VCaP (cell line): ENCODE measurements at regions not wholly inside any gene's neighbourhood (a gene's known extent, or its start where the extent isn't known, plus 50 kb on each side); places are given as distances from the start of the nearest gene placed in this dataset.

Source experiments
- H3K27ac ChIP-seq: fragments of 450-650 bp; 2 replicates; pipeline ENCODE4 v1.5.1; 2017
- TF ChIP-seq, protein P1 (sequence below): fragments of 450-650 bp; conservative IDR thresholded peaks from 2 replicates; pipeline ENCODE4 v1.5.1; 2017; ENCODE audit warnings: mild to moderate bottlenecking, moderate library complexity

DNA sequence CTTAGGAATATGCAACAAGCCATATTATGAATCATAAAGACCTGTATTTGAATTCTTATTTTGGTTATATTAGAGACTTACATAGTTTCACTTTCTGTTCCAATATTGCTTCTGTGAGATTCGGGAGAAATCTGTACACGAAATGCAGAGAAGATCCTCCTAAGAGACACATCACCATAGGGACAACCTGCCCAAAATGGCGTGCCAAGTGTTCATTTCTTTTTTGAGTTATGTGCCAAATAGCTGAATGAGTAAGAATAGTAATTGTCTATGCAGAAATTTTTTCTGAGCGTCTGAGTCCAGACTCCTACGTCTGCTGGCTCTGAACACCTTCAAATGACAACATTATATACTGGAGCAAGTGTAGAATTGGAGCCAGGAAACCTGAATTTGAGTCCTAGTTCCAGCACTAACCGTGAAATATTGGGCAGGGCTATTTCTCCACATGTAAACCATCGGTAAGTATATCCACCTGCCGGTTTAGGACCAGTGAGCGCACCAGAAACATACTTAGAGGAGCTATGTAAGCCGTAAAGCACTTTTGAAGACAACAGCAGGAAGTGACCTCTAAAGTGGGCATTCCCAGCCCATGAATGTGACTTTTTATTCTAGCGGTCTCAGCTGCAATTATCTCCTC, 163.9 kb upstream of the DMRT1 start:
- TF ChIP-seq, protein P1, sequence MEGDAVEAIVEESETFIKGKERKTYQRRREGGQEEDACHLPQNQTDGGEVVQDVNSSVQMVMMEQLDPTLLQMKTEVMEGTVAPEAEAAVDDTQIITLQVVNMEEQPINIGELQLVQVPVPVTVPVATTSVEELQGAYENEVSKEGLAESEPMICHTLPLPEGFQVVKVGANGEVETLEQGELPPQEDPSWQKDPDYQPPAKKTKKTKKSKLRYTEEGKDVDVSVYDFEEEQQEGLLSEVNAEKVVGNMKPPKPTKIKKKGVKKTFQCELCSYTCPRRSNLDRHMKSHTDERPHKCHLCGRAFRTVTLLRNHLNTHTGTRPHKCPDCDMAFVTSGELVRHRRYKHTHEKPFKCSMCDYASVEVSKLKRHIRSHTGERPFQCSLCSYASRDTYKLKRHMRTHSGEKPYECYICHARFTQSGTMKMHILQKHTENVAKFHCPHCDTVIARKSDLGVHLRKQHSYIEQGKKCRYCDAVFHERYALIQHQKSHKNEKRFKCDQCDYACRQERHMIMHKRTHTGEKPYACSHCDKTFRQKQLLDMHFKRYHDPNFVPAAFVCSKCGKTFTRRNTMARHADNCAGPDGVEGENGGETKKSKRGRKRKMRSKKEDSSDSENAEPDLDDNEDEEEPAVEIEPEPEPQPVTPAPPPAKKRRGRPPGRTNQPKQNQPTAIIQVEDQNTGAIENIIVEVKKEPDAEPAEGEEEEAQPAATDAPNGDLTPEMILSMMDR = no peak
- H3K27ac ChIP-seq = no peak overlapping the region

GRCh38 chr9:678897-679296, 162.6 kb upstream of the DMRT1 start:
- TF ChIP-seq, protein P1 = no peak
- no peak overlapping the region for H3K27ac ChIP-seq

- TF ChIP-seq, protein P1 = no peak
- no peak overlapping the region for H3K27ac ChIP-seq
Measured at GRCh38 chr9:679462-679861, 162.0 kb upstream of the DMRT1 start.

- H3K27ac ChIP-seq = no peak overlapping the region
- TF ChIP-seq, protein P1 = no peak
Measured at GRCh38 chr9:680106-680505, 161.4 kb upstream of the DMRT1 start.

DNA sequence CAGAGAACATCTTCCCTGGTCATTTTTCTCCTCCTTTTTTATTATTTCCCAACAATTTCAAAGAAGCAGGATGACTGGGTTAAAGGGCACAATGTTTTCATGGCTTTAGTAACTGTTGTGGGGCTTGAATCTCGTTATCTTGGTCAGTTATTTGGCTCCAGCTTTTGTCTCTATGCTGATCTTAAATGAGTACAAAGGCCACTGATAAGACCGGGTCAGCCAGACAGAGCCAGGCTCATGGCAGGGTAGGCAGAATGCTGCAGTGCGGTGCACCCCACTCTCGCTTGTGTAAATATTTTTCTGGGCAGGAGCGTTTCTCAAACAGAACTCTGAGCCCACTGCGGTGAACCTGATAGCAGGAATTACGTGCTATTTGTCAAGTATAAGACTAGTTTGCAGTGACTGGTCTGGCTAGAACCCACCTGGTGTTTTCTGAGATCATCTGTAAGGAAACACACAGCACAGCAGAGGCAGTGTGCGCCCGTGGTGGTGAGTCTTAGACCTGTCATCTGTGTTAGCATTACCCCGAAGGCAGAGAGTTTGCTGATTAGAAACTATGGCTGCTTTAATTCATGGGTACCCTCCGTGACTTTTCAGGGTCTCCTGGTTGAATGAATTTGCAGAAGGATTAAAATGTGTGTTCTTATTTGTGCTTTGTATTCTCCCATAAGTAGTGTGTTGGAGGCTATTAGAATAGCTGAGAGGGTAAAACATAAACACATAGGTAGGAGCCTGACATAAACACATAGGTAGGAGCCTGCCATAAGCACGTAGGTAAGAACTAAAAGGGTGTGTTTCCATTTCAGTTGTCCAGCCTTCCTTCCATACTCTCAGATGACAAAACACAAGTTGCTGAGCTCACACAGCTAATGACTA, 158.6 kb upstream of the DMRT1 start:
- TF ChIP-seq, protein P1 = no peak
- H3K27ac ChIP-seq = no peak overlapping the region

DNA sequence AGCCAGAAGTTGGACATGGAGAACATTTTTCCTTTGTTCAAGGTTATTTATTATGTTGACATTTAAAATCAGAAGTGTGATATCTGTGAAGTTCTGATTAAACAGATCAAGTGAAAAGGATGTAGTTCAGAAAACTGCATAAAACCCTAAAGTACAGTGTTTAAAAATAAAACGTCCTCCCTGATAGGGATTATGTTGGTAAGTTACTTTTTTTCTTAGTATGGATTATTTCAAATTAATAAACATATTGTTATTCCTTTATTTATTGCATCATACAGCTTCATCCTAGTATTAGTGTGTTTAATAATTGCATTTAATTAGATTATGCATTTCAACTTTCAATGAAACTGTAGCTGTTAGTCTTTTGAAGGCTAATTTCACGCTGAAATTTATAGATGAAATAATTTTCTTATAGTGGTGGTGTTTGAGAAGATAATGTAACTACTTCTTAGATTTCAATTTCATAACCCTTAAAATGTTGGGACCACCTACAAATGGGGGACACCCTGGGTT, 157.9 kb upstream of the DMRT1 start:
- TF ChIP-seq, protein P1 = no peak
- no peak overlapping the region for H3K27ac ChIP-seq

DNA sequence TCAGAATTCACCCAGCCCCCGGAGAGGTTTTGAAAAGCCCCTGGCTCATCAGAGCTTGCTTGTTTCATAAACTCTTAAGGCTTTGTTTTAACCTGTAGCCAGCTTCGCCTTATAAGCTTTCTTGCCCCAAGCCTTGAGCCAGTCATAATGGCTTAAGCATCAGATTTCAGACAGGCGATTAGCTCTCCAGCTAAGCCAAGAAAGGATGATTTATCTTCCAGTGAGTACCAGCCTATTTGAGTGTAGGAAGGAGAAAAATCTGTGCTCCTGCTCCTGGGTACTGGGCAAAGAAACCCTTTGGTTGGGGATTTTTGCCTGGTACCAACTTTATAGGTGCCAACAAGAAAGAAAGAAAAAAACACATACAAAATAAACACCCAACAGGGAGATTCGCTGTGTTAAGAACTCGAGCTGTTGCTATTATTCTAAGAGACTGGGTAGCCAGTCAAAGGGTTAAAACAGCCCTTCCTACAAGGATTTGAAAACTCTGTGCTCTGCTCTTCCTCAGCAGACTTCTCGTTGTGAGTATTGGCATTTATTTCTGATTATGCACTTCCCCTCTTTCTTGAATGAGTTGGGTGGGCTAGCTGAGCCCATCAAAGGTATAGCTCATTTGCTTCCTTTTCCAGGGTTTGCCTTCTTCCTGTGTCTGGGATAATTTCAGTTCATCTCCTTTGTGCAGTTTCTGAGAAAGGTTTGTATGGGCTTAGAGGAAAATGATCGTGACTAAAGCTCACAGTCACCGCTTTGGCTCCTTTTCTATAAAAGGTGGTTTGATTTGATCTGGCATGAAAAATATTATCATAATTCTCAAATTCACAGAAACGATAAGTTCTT, 157.2 kb upstream of the DMRT1 start:
- TF ChIP-seq, protein P1 = no peak
- no peak overlapping the region for H3K27ac ChIP-seq
